Lower lobe of right lung (tissue), 2 donors: ENCODE measurements at regions not wholly inside any gene's neighbourhood (a gene's known extent, or its start where the extent isn't known, plus 50 kb on each side); places are given as distances from the start of the nearest gene placed in this dataset.

Experiments used
- ATAC-seq, 2 donors: fragments of 200-7000 bp; cut with Tn5 transposase; one replicate each; pipeline ENCODE4 v1.9.1; 2020 to 2022; ENCODE audit warnings: mild to moderate bottlenecking in 2 of 2, moderate library complexity in 2 of 2
- DNase-seq: peaks from one replicate; pipeline ENCODE4 v3.0.0-alpha.2; 2020
- H3K27ac ChIP-seq: fragments of 200-600 bp; one replicate; pipeline ENCODE4 v1.8.0; 2022
- H3K27me3 ChIP-seq: fragments of 200-600 bp; one replicate; pipeline ENCODE4 v1.8.0; 2022; ENCODE audit warnings: low read depth
- H3K36me3 ChIP-seq: fragments of 200-600 bp; one replicate; pipeline ENCODE4 v1.8.0; 2022; ENCODE audit warnings: mild to moderate bottlenecking
- H3K4me1 ChIP-seq: fragments of 200-600 bp; one replicate; pipeline ENCODE4 v1.8.0; 2022
- H3K4me3 ChIP-seq: fragments of 200-600 bp; one replicate; pipeline ENCODE4 v1.8.0; 2022; ENCODE audit warnings: mild to moderate bottlenecking
- H3K9me3 ChIP-seq: fragments of 200-600 bp; one replicate; pipeline ENCODE4 v1.8.0; 2022
- intact Hi-C: fragments of 100-400 bp; cut with DNase I; formaldehyde crosslinking; loops from one replicate; pipeline ENCODE4 v1.11.0; 2022
- TF ChIP-seq, protein P1 (sequence below): fragments of 200-600 bp; IDR thresholded peaks from one replicate; pipeline ENCODE4 v1.8.0; 2022; ENCODE audit warnings: antibody characterized with exemption, mild to moderate bottlenecking
- donor health status: DM: no; HTN: yes; CAD: no; lungs with severe emphysema.

DNA sequence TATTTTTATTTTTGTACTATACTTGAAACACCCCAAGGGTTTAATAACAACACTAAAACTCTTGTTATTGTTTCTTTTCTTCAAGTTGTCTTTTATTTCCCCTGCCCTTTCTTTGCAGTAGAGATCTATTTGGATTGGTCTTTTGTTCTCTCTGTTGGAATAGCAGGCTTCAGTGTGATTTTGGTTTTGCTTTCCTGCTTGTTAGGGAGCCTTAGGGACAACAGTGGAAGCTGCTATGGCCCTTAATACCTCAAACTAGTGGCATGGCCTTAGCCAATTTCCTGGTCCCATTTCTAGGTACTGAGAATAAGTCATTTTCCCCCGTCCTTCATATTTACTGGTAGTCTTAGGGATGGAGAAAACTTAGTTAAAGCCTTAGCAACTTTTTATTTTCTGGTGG lies 535.4 kb upstream of the NDST4 start:
- Histone ChIP-seq H3K36me3 (no peaks in the 10 kb centered on the region), H3K27me3 (no peaks in the 10 kb centered on the region), H3K9me3 (no peaks in the 10 kb centered on the region), H3K4me3 (no peak overlapping the region), H3K27ac (no peak overlapping the region), H3K4me1 (no peaks in the 10 kb centered on the region)
- TF ChIP-seq, protein P1, sequence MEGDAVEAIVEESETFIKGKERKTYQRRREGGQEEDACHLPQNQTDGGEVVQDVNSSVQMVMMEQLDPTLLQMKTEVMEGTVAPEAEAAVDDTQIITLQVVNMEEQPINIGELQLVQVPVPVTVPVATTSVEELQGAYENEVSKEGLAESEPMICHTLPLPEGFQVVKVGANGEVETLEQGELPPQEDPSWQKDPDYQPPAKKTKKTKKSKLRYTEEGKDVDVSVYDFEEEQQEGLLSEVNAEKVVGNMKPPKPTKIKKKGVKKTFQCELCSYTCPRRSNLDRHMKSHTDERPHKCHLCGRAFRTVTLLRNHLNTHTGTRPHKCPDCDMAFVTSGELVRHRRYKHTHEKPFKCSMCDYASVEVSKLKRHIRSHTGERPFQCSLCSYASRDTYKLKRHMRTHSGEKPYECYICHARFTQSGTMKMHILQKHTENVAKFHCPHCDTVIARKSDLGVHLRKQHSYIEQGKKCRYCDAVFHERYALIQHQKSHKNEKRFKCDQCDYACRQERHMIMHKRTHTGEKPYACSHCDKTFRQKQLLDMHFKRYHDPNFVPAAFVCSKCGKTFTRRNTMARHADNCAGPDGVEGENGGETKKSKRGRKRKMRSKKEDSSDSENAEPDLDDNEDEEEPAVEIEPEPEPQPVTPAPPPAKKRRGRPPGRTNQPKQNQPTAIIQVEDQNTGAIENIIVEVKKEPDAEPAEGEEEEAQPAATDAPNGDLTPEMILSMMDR: no peak
- intact Hi-C loops: no loop called here
- no peak for ATAC-seq
- no peak for DNase-seq

DNA sequence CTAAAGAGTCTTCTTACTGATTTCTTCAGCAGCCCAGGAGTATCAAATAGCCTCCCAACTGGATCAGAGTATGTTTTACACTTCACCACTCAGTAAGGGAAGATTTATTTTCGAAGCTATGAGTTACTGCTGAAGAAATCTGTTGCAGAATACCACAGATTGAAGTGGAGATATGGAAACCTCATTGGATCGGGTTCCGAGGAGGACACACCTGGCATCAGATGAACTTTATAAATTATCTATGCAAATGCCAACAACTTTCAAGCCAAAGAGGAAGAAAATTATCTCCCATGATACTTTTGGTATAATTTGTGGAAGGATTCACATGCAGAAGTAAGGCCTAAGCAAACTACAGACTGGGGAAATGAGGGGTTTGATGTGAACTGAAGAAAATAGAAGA lies 515.9 kb upstream of the NDST4 start:
- DNase-seq: no peak

DNA sequence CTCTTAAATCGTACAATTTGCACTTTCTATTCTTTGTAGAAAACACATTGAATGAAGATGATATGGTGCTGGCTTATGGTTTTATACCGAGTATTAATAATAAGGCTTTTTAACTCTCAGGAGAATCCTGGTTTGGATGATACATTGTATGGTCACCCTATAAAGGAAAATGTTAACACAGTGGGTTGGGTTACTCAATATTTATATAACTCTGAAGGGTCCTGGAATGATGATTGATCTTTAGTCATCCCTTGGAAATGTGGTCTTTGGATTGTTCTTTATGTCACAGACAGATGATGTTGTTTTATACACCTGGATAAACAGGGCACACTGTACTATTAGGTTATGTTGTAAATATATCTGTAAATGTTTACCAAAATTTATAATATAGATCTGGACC lies 496.2 kb upstream of the NDST4 start:
- no peak for DNase-seq
- intact Hi-C loops: no loop called here
- TF ChIP-seq, protein P1: no peak
- no peak for ATAC-seq
- Histone ChIP-seq H3K27me3 (no peaks in the 10 kb centered on the region), H3K27ac (no peak overlapping the region), H3K36me3 (no peaks in the 10 kb centered on the region), H3K9me3 (no peaks in the 10 kb centered on the region), H3K4me3 (no peak overlapping the region), H3K4me1 (no peaks in the 10 kb centered on the region)

More for the DNA sequence above, 515.9 kb upstream of the NDST4 start:
- no peak for ATAC-seq
- H3K36me3 ChIP-seq: no peaks in the 10 kb centered on the region
- no peaks in the 10 kb centered on the region for H3K9me3 ChIP-seq
- no peak overlapping the region for H3K27ac ChIP-seq
- no peaks in the 10 kb centered on the region for H3K27me3 ChIP-seq
- TF ChIP-seq, protein P1: no peak
- H3K4me1 ChIP-seq: no peaks in the 10 kb centered on the region
- H3K4me3 ChIP-seq: no peak overlapping the region
- intact Hi-C loops: no loop called here

DNA sequence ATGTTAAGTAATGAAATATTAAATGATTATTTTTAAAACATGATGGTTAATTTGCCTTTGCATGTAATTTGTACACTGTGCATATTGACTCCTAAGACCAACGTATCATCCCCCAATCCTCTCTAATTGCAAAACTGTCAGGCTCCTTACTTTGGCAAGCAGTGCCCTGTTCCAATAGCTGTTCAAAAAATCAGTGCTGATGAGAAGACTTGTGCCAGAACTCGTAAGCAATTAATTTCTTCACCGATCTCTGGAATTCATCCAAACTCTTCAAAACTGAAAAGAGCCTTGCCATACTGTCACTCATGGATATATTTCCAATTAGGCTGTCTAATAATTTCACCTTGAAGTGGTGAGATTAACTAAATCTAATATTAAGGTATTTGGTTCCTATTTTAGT lies 493.9 kb upstream of the NDST4 start:
- H3K9me3 ChIP-seq: no peaks in the 10 kb centered on the region
- H3K4me1 ChIP-seq: no peaks in the 10 kb centered on the region
- ATAC-seq (no peak), DNase-seq (no peak)
- no peak overlapping the region for H3K27ac ChIP-seq
- H3K36me3 ChIP-seq: no peaks in the 10 kb centered on the region
- intact Hi-C loops: no loop called here
- no peaks in the 10 kb centered on the region for H3K27me3 ChIP-seq
- H3K4me3 ChIP-seq: no peak overlapping the region
- TF ChIP-seq, protein P1: no peak

DNA sequence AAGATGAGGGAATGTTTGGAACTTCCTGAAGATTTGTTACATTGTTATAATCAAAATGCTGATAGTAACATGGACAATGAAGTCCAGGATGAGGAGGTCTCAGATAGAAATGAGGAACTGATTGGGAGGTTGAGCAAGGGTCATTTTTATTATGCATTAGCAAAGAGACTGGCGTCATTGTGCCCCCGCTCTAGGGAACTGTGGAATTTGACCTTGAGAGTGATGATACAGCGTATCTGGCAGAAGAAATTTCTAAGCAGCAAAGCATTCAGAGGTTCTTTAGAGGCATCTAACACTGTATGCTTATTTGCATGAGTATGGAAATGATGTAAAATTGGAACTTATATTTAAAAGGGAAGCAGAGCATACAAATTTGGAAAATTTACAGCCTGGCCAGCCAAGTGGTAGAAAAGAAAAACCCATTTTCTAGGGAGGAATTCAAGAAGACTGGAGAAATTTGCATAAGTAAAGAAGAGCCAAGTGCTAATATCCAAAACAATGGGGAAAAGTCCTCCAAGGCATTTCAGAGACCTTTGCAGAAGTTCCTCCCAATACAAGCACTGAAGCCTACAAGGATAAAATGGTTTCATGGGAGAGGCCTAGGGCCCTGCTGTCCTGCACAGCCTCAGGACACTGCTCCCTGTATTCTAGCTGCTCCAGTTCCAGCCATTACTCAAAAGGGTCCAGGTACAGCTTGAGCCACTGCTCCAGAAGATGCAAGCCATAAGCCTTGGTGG lies 483.0 kb upstream of the NDST4 start:
- Histone ChIP-seq H3K27ac (no peak overlapping the region), H3K4me3 (no peak overlapping the region), H3K36me3 (no peaks in the 10 kb centered on the region), H3K9me3 (no peaks in the 10 kb centered on the region), H3K27me3 (no peaks in the 10 kb centered on the region), H3K4me1 (no peaks in the 10 kb centered on the region)
- intact Hi-C loops: no loop called here
- TF ChIP-seq, protein P1: no peak
- no peak for DNase-seq
- ATAC-seq: no peak
